ENCODE measurements at regions not wholly inside any gene's neighbourhood (a gene's known extent, or its start where the extent isn't known, plus 50 kb on each side); places are given as distances from the start of the nearest gene placed in this dataset.

DNA sequence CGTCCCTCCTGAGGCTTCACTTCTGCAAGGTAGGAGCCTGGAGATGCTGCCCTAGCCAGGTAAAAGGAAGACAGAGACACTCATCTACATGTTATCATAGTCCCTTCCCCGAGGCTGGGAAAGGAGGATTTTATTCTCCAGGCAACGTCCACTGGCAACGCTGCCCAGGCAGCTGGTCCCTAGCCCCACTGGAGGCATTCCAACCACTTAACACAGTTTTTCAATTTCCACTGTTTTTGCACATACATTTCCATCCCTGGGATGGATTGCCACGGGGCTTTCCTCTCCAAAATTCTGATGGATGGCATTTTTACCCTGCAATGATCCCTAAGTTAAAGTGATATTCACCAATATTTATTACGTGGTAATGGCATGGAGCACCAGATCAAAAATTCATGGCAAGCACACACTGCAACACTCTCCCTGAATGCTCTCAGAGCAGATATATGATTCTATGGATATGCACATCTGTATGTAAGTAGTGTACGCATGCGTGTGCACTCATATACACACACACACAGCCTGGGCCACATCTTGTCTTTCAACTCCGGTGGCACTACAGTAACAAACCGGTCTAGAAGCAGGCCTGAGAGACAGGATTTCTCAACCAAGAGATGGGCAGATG is 322.3 kb upstream of the TSHZ3 start:
- TF ChIP-seq, protein P1, sequence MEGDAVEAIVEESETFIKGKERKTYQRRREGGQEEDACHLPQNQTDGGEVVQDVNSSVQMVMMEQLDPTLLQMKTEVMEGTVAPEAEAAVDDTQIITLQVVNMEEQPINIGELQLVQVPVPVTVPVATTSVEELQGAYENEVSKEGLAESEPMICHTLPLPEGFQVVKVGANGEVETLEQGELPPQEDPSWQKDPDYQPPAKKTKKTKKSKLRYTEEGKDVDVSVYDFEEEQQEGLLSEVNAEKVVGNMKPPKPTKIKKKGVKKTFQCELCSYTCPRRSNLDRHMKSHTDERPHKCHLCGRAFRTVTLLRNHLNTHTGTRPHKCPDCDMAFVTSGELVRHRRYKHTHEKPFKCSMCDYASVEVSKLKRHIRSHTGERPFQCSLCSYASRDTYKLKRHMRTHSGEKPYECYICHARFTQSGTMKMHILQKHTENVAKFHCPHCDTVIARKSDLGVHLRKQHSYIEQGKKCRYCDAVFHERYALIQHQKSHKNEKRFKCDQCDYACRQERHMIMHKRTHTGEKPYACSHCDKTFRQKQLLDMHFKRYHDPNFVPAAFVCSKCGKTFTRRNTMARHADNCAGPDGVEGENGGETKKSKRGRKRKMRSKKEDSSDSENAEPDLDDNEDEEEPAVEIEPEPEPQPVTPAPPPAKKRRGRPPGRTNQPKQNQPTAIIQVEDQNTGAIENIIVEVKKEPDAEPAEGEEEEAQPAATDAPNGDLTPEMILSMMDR (IDR thresholded peaks at IDR 0.05; ENCODE audit: poor library complexity): no peak
- no peak for TF ChIP-seq EZH2 (IDR thresholded peaks at IDR 0.05; ENCODE audit: borderline replicate concordance)
- no peak for TF ChIP-seq EZH2phosphoT487 (IDR thresholded peaks at IDR 0.05; ENCODE audit: low read depth, severe bottlenecking, unreplicated experiment)
